ENCODE measurements at regions not wholly inside any gene's neighbourhood (a gene's known extent, or its start where the extent isn't known, plus 50 kb on each side); places are given as distances from the start of the nearest gene placed in this dataset.

- ATAC-seq (no peak), DNase-seq (ENCODE audit: low read depth, low spot score) (no peak)
- no peak overlapping the region for H3K27ac ChIP-seq (ENCODE audit: low read length)
- CTCF ChIA-PET = no interaction called here
- no peaks in the 10 kb centered on the region for H3K9me3 ChIP-seq (ENCODE audit: control insufficient read depth, insufficient read depth, low read depth, low read length)
- POLR2A ChIA-PET = no interaction called here
- intact Hi-C loops (cut with micrococcal nuclease; ENCODE audit: unreplicated experiment) = no loop called here
- no peak overlapping the region for H3K4me3 ChIP-seq (ENCODE audit: low read depth in 2 of 2, low read length in 2 of 2)
- H3K27me3 ChIP-seq (ENCODE audit: control insufficient read depth, insufficient read depth, low read length) = no peaks in the 10 kb centered on the region
- no peaks in the 10 kb centered on the region for H3K4me1 ChIP-seq (ENCODE audit: control insufficient read depth, insufficient read depth, low read length)
- BruUV-seq (replicated peaks) = no TSS peak
- TF ChIP-seq TCF7L2 (IDR thresholded peaks at IDR 0.05; ENCODE audit: low read depth, low read length) (no peak), REST (IDR thresholded peaks at IDR 0.05; ENCODE audit: insufficient read depth in 1 of 2, low read depth in 2 of 2, low read length in 1 of 2) (no peak), SIN3A (IDR thresholded peaks at IDR 0.05; ENCODE audit: borderline replicate concordance, insufficient read depth, low read depth, low read length) (no peak), POLR2AphosphoS5 (IDR thresholded peaks at IDR 0.05; ENCODE audit: low read depth, low read length) (no peak), CTCF (IDR thresholded peaks at IDR 0.05) (no peak)
- no peaks in the 10 kb centered on the region for H3K36me3 ChIP-seq (ENCODE audit: control insufficient read depth, insufficient read depth, low read length)
- in situ Hi-C loops (cut with HindIII; ENCODE audit: low pct_unique_long_range_greater_than_20kb, low sequenced_read_pairs) = no loop called here
These were observed 95.1 kb upstream of the NRXN3 start for GRCh38 chr14:78075033-78075432.

GRCh38 chr14:78075555-78076277, 94.5 kb upstream of the NRXN3 start:
- BruUV-seq (replicated peaks) = no TSS peak
- ATAC-seq (no peak), DNase-seq (ENCODE audit: low read depth, low spot score) (no peak)
- in situ Hi-C loops (cut with HindIII; ENCODE audit: low pct_unique_long_range_greater_than_20kb, low sequenced_read_pairs) (no loop called here), intact Hi-C loops (cut with micrococcal nuclease; ENCODE audit: unreplicated experiment) (no loop called here)
- Histone ChIP-seq H3K27ac (ENCODE audit: low read length) (no peak overlapping the region), H3K9me3 (ENCODE audit: control insufficient read depth, insufficient read depth, low read depth, low read length) (no peaks in the 10 kb centered on the region), H3K4me3 (ENCODE audit: low read depth in 2 of 2, low read length in 2 of 2) (no peak overlapping the region), H3K36me3 (ENCODE audit: control insufficient read depth, insufficient read depth, low read length) (no peaks in the 10 kb centered on the region), H3K27me3 (ENCODE audit: control insufficient read depth, insufficient read depth, low read length) (no peaks in the 10 kb centered on the region), H3K4me1 (ENCODE audit: control insufficient read depth, insufficient read depth, low read length) (no peaks in the 10 kb centered on the region)
- ChIA-PET POLR2A (no interaction called here), CTCF (no interaction called here)
- TF ChIP-seq TCF7L2 (IDR thresholded peaks at IDR 0.05; ENCODE audit: low read depth, low read length) (no peak), REST (IDR thresholded peaks at IDR 0.05; ENCODE audit: insufficient read depth in 1 of 2, low read depth in 2 of 2, low read length in 1 of 2) (no peak), POLR2AphosphoS5 (IDR thresholded peaks at IDR 0.05; ENCODE audit: low read depth, low read length) (no peak), CTCF (IDR thresholded peaks at IDR 0.05) (no peak)
